Suppressor macrophage (primary cell): ENCODE measurements at regions not wholly inside any gene's neighbourhood (a gene's known extent, or its start where the extent isn't known, plus 50 kb on each side); places are given as distances from the start of the nearest gene placed in this dataset.
A peak's percentile ranks its signal among the peaks of the same experiment; 100 is the strongest.
"Not testable (repeated sequence)": the region's sequence is repeated elsewhere in the genome, so short reads cannot be mapped to it uniquely, and the experiment has no call there.

Experiments used
- DNase-seq, 4 experiments: peaks; one replicate each; pipeline ENCODE4 v3.0.0-alpha.2; 2020 to 2022

GRCh38 chr4:49510238-49510637 is 524.2 kb downstream of the CWH43 start:
- not testable (repeated sequence) for DNase-seq

GRCh38 chr4:49511353-49511752 is 525.3 kb downstream of the CWH43 start:
- DNase-seq, result peak in 1 of 4 experiments; percentile 2

- DNase-seq, result not testable (repeated sequence)
Measured at GRCh38 chr4:49511881-49512491, 525.9 kb downstream of the CWH43 start.

- peak in 1 of 4 experiments; percentile 2 for DNase-seq
Measured at GRCh38 chr4:49512641-49513545, 526.8 kb downstream of the CWH43 start.

- not testable (repeated sequence) for DNase-seq
Measured at GRCh38 chr4:49513546-49514115, 527.6 kb downstream of the CWH43 start.

- DNase-seq, result not testable (repeated sequence)
Measured at GRCh38 chr4:49514171-49514699, 528.2 kb downstream of the CWH43 start.

GRCh38 chr4:49514841-49515240 is 528.8 kb downstream of the CWH43 start:
- DNase-seq, result not testable (repeated sequence)

- DNase-seq, result not testable (repeated sequence)
Measured at GRCh38 chr4:49515241-49515640, 529.2 kb downstream of the CWH43 start.

- DNase-seq, result not testable (repeated sequence)
Measured at GRCh38 chr4:49516096-49516495, 530.0 kb downstream of the CWH43 start.

GRCh38 chr4:49516796-49517195 is 530.7 kb downstream of the CWH43 start:
- DNase-seq, result no peak

- DNase-seq, result not testable (repeated sequence)
Measured at GRCh38 chr4:49517485-49518205, 531.6 kb downstream of the CWH43 start.

GRCh38 chr4:49519150-49520035 is 533.3 kb downstream of the CWH43 start:
- not testable (repeated sequence) for DNase-seq

GRCh38 chr4:49523816-49524765 is 538.0 kb downstream of the CWH43 start:
- not testable (repeated sequence) for DNase-seq

GRCh38 chr4:49558916-49559676 is 573.0 kb downstream of the CWH43 start:
- not testable (repeated sequence) for DNase-seq

- not testable (repeated sequence) for DNase-seq
Measured at GRCh38 chr4:49560131-49560816, 574.2 kb downstream of the CWH43 start.

- DNase-seq, result not testable (repeated sequence)
Measured at GRCh38 chr4:49560883-49561282, 574.8 kb downstream of the CWH43 start.

- DNase-seq, result not testable (repeated sequence)
Measured at GRCh38 chr4:49570248-49570647, 584.2 kb downstream of the CWH43 start.

GRCh38 chr4:49573666-49574215 is 587.7 kb downstream of the CWH43 start:
- DNase-seq, result not testable (repeated sequence)
